ENCODE measurements at regions not wholly inside any gene's neighbourhood (a gene's known extent, or its start where the extent isn't known, plus 50 kb on each side); places are given as distances from the start of the nearest gene placed in this dataset.

- TF ChIP-seq CTCF (IDR thresholded peaks at IDR 0.05) (no peak), POLR2A (IDR thresholded peaks at IDR 0.05) (no peak)
Observed at GRCh38 chr17:5809056-5809455, 224.7 kb upstream of the NLRP1 start.
